ENCODE measurements at regions not wholly inside any gene's neighbourhood (a gene's known extent, or its start where the extent isn't known, plus 50 kb on each side); places are given as distances from the start of the nearest gene placed in this dataset.
A peak's percentile ranks its signal among the peaks of the same experiment; 100 is the strongest.

GRCh38 chr7:41010418-41010817 lies 692.5 kb downstream of the INHBA start:
- DNase-seq: no peak
- Histone ChIP-seq H3K27me3 (no peaks in the 10 kb centered on the region), H3K9me3 (no peaks in the 10 kb centered on the region), H3K36me3 (no peaks in the 10 kb centered on the region), H3K4me3 (no peak overlapping the region)

DNA sequence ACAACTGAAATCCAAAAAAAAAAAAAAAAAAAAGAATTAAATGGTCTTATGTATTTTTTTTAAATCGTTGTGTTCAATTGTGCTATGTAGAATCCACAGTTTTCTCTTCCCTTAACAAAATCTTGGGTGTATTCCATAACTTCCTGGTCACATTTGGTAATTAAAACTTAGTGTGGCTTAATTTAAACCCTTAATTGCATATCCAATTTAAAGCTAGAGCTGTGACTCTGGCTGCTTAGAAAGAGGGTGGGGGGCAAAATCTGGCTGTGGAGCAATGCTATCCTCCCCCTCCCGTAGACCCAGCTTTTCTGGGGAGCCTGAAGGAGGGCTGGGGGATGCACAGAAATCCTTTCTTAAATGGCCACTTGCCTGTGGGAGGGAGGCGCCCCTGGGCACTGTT lies 695.1 kb downstream of the INHBA start:
- H3K9me3 ChIP-seq: no peaks in the 10 kb centered on the region
- DNase-seq: no peak
- H3K27me3 ChIP-seq: no peaks in the 10 kb centered on the region
- no peak overlapping the region for H3K4me3 ChIP-seq
- H3K36me3 ChIP-seq: no peaks in the 10 kb centered on the region

GRCh38 chr7:41007351-41007751 lies 695.5 kb downstream of the INHBA start:
- H3K4me3 ChIP-seq: no peak overlapping the region
- no peaks in the 10 kb centered on the region for H3K9me3 ChIP-seq
- DNase-seq: peak; percentile 78
- H3K36me3 ChIP-seq: no peaks in the 10 kb centered on the region
- no peaks in the 10 kb centered on the region for H3K27me3 ChIP-seq

- H3K36me3 ChIP-seq: no peaks in the 10 kb centered on the region
- H3K27me3 ChIP-seq: no peaks in the 10 kb centered on the region
- H3K9me3 ChIP-seq: no peaks in the 10 kb centered on the region; the same call in 1 of the 2 replicates
- no peak for DNase-seq
- no peak overlapping the region for H3K4me3 ChIP-seq
Measured at GRCh38 chr7:41006306-41006995, 696.4 kb downstream of the INHBA start.

GRCh38 chr7:41005374-41005901 lies 697.5 kb downstream of the INHBA start:
- H3K9me3 ChIP-seq: peaks cover 3% of the 10 kb centered on the region
- H3K4me3 ChIP-seq: no peak overlapping the region
- peak; percentile 65 for DNase-seq
- no peaks in the 10 kb centered on the region for H3K36me3 ChIP-seq
- H3K27me3 ChIP-seq: no peaks in the 10 kb centered on the region

- no peak for DNase-seq
- H3K36me3 ChIP-seq: no peaks in the 10 kb centered on the region
- no peaks in the 10 kb centered on the region for H3K27me3 ChIP-seq
- H3K9me3 ChIP-seq: peaks cover 3% of the 10 kb centered on the region
- no peak overlapping the region for H3K4me3 ChIP-seq
Measured at GRCh38 chr7:41003977-41004376, 698.9 kb downstream of the INHBA start.

- no peak overlapping the region for H3K4me3 ChIP-seq
- H3K36me3 ChIP-seq: no peaks in the 10 kb centered on the region
- peaks cover 3% of the 10 kb centered on the region for H3K9me3 ChIP-seq
- H3K27me3 ChIP-seq: no peaks in the 10 kb centered on the region
- DNase-seq: no peak
Measured at GRCh38 chr7:41003611-41003940, 699.3 kb downstream of the INHBA start.

GRCh38 chr7:41002741-41003610 lies 699.9 kb downstream of the INHBA start:
- H3K27me3 ChIP-seq: no peaks in the 10 kb centered on the region
- peaks cover 3% of the 10 kb centered on the region for H3K9me3 ChIP-seq
- no peak overlapping the region for H3K4me3 ChIP-seq
- H3K36me3 ChIP-seq: no peaks in the 10 kb centered on the region
- no peak for DNase-seq

GRCh38 chr7:41000042-41000441 lies 702.8 kb downstream of the INHBA start:
- no peaks in the 10 kb centered on the region for H3K27me3 ChIP-seq
- no peak overlapping the region for H3K4me3 ChIP-seq
- no peak for DNase-seq
- no peaks in the 10 kb centered on the region for H3K36me3 ChIP-seq
- H3K9me3 ChIP-seq: peaks cover 3% of the 10 kb centered on the region

GRCh38 chr7:40996233-40996677 lies 706.6 kb downstream of the INHBA start:
- Histone ChIP-seq H3K27me3 (no peaks in the 10 kb centered on the region), H3K36me3 (no peaks in the 10 kb centered on the region), H3K9me3 (peaks cover 3% of the 10 kb centered on the region), H3K4me3 (no peak overlapping the region)
- DNase-seq: no peak

- Histone ChIP-seq H3K36me3 (no peaks in the 10 kb centered on the region), H3K27me3 (no peaks in the 10 kb centered on the region), H3K4me3 (no peak overlapping the region), H3K9me3 (no peaks in the 10 kb centered on the region; the same call in 1 of the 2 replicates)
- no peak for DNase-seq
Measured at GRCh38 chr7:40990841-40991240, 712.0 kb downstream of the INHBA start.

GRCh38 chr7:40987571-40987970 lies 715.3 kb downstream of the INHBA start:
- Histone ChIP-seq H3K27me3 (no peaks in the 10 kb centered on the region), H3K9me3 (no peaks in the 10 kb centered on the region), H3K36me3 (no peaks in the 10 kb centered on the region), H3K4me3 (no peak overlapping the region)
- no peak for DNase-seq

GRCh38 chr7:40986351-40986873 lies 716.5 kb downstream of the INHBA start:
- H3K36me3 ChIP-seq: no peaks in the 10 kb centered on the region
- no peaks in the 10 kb centered on the region for H3K9me3 ChIP-seq
- no peak for DNase-seq
- H3K27me3 ChIP-seq: no peaks in the 10 kb centered on the region
- no peak overlapping the region for H3K4me3 ChIP-seq

DNA sequence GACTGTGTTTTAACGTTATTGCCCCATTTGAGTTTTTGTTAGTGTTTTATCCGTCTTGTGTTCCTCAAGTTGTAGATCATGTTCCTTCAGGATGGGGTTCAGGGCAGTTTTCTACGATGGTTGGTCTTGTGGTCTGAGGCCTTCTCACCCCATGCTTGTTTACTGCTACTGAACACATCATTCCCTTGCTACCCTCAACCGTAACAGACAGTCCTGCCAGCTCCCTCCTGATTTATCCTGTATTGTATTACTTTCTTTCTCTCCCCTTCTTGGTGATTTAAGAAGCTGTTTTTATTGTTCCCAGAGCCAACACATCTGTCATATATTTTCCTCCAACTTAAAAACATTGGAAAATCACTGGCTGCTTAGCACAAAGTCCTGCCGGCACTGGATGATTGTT lies 719.8 kb downstream of the INHBA start:
- Histone ChIP-seq H3K9me3 (no peaks in the 10 kb centered on the region), H3K36me3 (no peaks in the 10 kb centered on the region), H3K27me3 (no peaks in the 10 kb centered on the region), H3K4me3 (no peak overlapping the region)
- DNase-seq: no peak

DNA sequence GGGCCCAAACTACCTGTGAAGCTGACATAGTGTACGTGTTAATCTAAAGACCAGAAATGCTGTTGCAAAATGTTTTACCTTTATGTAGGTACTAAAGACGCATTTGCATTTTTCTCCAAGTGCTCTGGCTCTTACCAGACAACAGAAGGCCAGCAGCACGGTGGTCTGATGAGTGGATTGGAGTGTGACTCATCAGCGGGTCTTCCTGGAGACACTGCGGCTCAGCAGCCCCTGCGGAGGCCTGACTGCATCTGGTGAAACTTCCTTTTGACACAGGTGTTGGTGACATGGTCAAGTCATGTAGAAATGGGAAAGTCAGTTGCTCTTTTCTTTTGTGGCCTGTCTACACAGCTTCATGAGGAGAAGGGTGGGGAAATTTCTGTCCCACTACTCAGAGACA lies 723.6 kb downstream of the INHBA start:
- no peaks in the 10 kb centered on the region for H3K9me3 ChIP-seq
- H3K4me3 ChIP-seq: no peak overlapping the region
- DNase-seq: no peak
- no peaks in the 10 kb centered on the region for H3K36me3 ChIP-seq
- H3K27me3 ChIP-seq: no peaks in the 10 kb centered on the region

DNA sequence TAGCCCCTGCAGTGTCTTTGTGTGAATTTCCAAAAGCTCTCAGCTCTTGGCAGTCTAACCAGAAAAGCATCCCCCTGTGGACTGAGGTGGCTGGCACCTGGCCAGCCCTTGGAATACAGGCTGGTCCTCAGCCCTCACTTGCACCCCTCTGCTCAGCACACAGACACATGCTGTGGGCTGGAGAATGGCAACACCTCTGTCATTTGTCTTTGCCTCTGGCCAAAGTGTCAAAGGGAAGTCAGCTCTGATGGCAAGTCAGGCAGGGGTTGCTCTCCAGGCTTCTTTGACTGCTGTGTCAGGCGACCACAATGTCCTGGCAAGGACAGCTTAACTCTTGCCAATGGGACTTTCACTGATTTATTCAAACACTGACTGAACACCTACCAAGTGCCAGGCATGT lies 724.8 kb downstream of the INHBA start:
- no peak overlapping the region for H3K4me3 ChIP-seq
- DNase-seq: peak; percentile 6
- H3K36me3 ChIP-seq: no peaks in the 10 kb centered on the region
- H3K9me3 ChIP-seq: no peaks in the 10 kb centered on the region
- no peaks in the 10 kb centered on the region for H3K27me3 ChIP-seq

DNA sequence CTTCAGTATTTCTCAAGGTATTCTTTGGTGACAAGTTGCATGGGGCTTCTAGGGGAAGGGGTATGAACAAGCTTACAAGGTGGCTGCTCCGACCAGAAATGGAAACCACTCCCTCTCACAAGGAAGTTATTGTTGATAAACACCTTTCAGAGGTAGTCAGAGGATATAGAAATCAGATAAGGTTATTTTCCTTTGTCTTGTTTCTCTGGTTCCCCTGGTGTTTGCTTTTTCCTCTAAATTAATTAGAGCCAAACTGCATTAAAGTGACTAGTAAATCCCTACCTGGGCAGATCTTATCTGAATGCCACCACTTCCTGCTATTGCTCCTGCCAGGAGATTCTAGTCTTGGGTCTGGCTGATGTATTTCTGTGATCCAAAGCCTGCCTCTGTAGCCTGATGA lies 725.4 kb downstream of the INHBA start:
- H3K4me3 ChIP-seq: no peak overlapping the region
- no peak for DNase-seq
- no peaks in the 10 kb centered on the region for H3K36me3 ChIP-seq
- H3K9me3 ChIP-seq: no peaks in the 10 kb centered on the region
- H3K27me3 ChIP-seq: no peaks in the 10 kb centered on the region
